NB4 (cell line): ENCODE measurements at regions not wholly inside any gene's neighbourhood (a gene's known extent, or its start where the extent isn't known, plus 50 kb on each side); places are given as distances from the start of the nearest gene placed in this dataset.

ENCODE experiments used
- DNase-seq: peaks from one replicate; pipeline ENCODE4 v3.0.0; 2010; ENCODE audit warnings: low read depth
- H3K4me3 ChIP-seq: one replicate; pipeline ENCODE4 v1.5.1; 2011; ENCODE audit warnings: mild to moderate bottlenecking, low read depth, low read length, moderate library complexity
- CTCF ChIP-seq: IDR thresholded peaks from one replicate; pipeline ENCODE4 v1.5.1; 2012; ENCODE audit warnings: low read depth, low read length
- MAX ChIP-seq: IDR thresholded peaks from 2 replicates; pipeline ENCODE4 v1.6.1; 2011; ENCODE audit warnings: low read depth, low read length
- MYC ChIP-seq: IDR thresholded peaks from 2 replicates; pipeline ENCODE4 v1.6.1; 2011; ENCODE audit warnings: low read depth, low read length
- POLR2A ChIP-seq: IDR thresholded peaks from 2 replicates; pipeline ENCODE4 v1.6.1; 2011; ENCODE audit warnings: mild to moderate bottlenecking; ENCODE audit not compliant: insufficient read length; ENCODE audit errors: extremely low read depth

GRCh38 chr5:124998520-124998919 lies 252.1 kb upstream of the ZNF608 start:
- DNase-seq: no peak
- no peak overlapping the region for H3K4me3 ChIP-seq
- no peak for TF ChIP-seq CTCF
- no peak for TF ChIP-seq MAX
- TF ChIP-seq MYC: no peak
- TF ChIP-seq POLR2A: no peak

- H3K4me3 ChIP-seq: no peak overlapping the region
- TF ChIP-seq MYC: no peak
- peak; percentile 25 for DNase-seq
These were observed 256.5 kb upstream of the ZNF608 start for GRCh38 chr5:125002727-125003598.

- TF ChIP-seq POLR2A (no peak), MYC (no peak), CTCF (no peak), MAX (no peak)
- H3K4me3 ChIP-seq: no peak overlapping the region
- DNase-seq: no peak
These were observed 257.6 kb upstream of the ZNF608 start for GRCh38 chr5:125004009-125004408.

GRCh38 chr5:125005266-125005665 lies 258.8 kb upstream of the ZNF608 start:
- H3K4me3 ChIP-seq: no peak overlapping the region
- no peak for TF ChIP-seq CTCF
- no peak for TF ChIP-seq POLR2A
- no peak for TF ChIP-seq MYC
- no peak for TF ChIP-seq MAX
- DNase-seq: no peak

- no peak overlapping the region for H3K4me3 ChIP-seq
- no peak for DNase-seq
- TF ChIP-seq MAX (no peak), POLR2A (no peak), CTCF (no peak), MYC (no peak)
These were observed 259.7 kb upstream of the ZNF608 start for GRCh38 chr5:125006011-125006685.

- no peak for DNase-seq
- no peak overlapping the region for H3K4me3 ChIP-seq
- TF ChIP-seq CTCF (no peak), MYC (no peak), POLR2A (no peak), MAX (no peak)
These were observed 263.9 kb upstream of the ZNF608 start for GRCh38 chr5:125010356-125010755.
